IPS DF 19.7 (cell line): ENCODE measurements at regions not wholly inside any gene's neighbourhood (a gene's known extent, or its start where the extent isn't known, plus 50 kb on each side); places are given as distances from the start of the nearest gene placed in this dataset.

Experiments
- DNase-seq: peaks from one replicate; pipeline ENCODE4 v3.0.0-alpha.2; 2013; ENCODE audit warnings: low read depth, low spot score

DNA sequence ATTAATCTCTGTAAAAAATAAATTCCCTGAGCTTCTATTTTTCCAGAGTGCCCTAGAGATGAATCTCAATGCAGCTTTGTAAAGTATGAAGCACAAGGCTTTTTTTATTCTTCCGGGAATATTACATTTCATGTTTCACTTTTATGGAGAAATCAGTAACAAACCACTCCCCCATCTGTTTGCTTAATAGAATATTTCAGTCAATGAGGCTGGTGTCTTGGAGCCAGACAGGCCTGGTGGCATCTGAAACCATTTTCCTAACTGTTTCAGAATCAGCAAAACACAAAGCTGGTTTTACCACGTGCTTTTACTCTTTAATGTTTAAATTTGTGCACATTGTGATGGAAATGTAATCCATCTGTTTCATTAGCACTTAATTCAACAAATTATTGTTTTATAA lies 400.8 kb upstream of the HSF2 start:
- DNase-seq, result no peak

- DNase-seq, result no peak
These were observed 399.9 kb upstream of the HSF2 start for GRCh38 chr6:121999456-122000065.

DNA sequence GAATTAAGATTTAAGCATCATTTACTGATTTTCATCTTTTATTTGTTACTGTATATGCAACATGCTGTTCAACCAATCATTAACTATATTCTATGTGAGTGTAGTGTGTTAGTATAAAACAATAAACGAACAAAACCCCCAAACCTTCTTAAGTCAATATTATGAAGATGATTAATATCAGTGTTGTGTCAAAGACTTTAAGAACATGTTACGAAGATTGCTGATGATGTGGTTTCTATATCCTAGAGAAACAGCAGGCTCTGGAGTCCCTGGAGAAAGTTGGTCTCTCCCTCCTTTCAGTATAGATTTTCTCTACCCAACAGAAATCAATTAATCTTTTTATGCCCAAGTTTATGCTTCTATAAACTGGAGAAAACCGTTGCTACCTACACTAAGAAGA lies 393.8 kb upstream of the HSF2 start:
- no peak for DNase-seq

DNA sequence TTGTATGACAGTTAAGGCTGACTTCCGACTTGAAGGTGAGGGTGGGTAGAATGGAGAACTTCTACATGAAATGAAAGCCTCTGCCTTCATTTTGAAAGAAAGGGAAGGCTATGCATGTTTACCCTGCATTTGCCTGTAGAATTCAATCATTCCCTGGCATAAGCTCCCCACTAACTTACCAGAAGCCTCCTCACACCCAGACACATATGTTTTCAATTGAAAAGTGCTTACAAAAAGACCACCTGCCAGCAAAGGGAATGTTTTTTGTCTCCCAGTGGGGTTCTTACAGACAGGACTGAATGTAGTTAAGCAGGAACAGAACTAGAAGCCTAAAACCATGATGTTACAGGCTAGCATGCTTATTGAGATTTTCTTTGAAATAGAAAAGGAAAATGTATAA lies 392.1 kb upstream of the HSF2 start:
- DNase-seq, result peak; percentile 12

DNA sequence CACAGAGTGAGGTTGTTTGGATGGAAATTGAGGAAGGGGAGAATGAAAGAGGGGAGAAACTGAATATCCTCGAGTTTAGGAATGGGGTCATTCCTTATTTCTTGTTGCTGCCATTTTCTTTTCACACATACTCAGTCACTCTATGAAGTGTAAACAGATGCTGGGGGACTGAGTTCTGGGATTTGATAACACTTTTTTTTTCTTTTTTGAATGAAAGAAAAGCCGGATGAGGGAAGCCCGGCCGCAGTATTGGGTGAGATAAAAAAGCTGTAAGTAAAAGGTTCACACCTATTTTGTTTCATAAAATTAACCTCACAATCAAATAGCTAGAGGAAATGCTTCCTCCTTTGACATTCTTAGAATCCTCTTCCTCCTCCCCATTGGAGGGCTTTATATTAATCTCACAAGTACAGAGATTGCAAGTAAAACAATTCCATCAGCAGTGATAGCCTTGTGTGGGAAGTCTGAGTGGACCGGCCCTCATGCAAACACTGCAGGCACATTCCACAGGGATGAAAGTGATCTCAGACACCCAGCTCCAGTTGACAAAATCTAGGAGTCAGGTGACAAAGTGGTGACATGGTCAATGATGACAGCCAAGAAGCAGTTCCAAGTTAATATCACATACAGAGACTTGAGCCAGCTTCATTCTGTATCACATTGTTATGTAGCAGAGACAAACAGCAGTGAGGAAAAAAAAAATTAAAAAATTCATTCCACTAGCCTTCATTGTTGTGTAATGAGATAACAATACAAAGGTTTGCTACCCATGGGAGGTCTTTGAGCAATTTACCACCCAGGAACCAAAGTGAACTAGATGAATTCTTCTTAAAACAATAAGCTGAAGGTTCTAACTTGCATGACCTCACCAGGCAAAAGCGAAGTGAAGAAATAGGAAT lies 391.1 kb upstream of the HSF2 start:
- DNase-seq, result no peak

- DNase-seq, result no peak
These were observed 390.5 kb upstream of the HSF2 start for GRCh38 chr6:122009000-122009350.

GRCh38 chr6:122012578-122012977 lies 386.9 kb upstream of the HSF2 start:
- no peak for DNase-seq

GRCh38 chr6:122014961-122015360 lies 384.5 kb upstream of the HSF2 start:
- no peak for DNase-seq

DNA sequence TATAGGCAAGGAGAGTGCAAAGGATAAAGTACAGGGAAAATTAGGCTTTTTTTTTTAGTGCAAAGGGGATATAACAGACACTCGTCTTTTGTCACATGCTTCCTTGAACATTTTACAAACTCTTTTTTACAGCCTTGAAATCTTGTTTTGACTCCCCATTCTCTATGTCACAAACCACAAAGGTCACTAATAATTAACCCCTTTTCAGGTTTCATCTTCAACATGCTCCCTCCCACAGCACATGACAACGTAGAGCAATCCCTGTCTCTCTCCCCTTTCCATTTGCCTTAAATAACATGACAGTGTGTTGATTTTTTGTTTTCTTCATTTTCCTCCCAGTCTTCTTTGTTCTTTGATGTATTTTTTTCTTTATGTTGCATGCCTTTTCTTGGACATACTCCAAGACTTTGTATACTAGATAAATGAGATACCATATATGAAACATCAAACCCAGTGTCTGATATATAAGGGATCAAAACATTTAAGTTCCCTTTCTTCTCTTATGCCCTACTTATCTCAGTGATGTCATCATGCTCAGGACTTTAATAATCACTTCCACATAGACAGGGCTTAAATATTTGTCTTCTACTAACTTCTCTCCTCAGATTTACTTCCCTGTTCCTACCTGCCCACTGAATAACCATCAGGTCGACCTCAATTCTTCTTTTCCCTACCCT lies 378.7 kb upstream of the HSF2 start:
- no peak for DNase-seq

GRCh38 chr6:122025104-122025503 lies 374.3 kb upstream of the HSF2 start:
- DNase-seq, result no peak

DNA sequence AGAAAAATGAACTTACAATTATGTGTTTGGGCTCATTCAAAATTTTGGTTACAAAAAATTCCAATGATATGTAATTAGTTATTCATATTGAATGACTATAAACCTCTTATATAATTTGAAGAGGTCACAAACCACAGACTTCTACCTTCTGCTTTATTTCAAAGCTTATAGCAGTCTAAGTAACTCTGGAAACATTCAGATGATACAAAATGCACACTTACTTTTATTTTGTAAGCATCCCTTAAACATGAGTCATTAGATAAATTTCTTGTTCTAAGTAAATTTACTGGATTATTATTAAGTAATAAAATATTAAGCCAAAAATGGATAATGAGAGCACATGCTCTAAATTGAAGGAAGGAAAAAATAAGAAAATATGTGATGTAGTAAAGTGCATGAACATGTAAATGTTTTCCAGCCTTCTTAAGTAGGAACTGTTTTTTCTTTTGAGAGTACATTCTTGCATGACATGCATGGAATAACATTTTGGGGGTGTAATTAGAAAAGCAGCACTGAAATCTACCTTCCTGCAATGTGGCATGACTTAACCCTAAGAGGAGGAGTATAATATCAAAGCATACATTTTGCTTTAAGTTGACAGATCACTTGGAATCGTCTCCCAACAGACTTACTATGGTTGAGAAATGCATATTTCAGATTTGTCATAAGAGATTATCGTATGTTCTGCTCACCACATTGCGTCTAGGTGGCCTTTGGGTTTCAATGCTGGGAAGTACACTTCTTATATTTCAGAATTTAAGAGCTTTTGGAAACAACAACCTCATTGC lies 372.7 kb upstream of the HSF2 start:
- DNase-seq, result no peak

DNA sequence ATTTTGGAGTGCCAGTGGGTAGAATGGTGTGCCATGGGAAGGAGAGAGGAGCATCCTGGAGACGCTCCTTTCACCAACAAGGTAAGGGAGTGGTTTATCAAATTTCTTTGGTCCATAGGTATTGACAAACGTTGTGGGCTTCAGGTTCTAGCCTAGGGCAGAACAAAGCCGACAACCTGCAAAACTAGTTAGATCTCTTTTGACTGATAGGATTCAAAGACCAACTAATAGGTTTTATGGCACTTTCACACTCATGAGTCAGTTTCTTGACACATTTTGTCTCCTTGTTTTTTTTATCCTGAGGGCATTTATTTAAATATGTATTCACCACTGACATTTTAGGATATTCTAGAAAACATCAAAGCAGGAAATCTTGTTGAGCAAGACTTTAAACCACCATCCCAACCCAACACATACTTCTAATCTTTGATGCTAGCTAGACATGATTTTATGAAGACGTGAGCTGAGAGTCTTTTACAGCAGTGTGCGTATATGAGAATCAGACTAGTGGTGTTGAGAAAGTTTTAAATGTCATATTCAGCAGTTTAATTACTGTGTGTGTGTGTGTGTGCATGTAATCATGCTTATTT lies 370.4 kb upstream of the HSF2 start:
- no peak for DNase-seq

DNA sequence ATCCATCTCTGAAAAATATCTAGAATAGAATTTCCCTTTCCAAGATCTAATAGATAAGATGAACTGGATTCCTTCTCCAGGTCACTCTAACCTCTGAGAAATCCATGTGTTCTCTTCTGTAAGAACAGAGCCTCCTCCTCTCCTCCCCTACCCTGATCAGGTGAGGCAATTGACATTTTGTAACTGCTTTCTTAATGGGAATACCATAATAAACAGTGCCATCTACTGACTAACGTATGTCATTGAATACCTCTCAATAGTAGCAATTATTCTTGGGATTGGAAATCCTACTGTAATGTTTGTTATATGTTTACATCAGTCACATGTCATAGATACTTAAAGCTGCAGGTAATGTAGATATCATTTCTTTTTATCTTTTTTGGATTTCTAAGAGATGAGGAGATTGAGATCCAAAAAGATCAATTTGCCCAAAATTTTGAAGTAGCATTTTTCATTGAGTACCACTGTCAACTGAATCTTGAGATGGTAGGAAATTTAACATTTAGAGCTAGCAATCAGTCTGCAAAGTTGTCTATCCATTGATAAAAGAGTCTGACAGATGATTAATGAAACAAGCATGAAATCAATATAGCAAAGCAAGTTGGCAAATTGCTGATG lies 365.8 kb upstream of the HSF2 start:
- DNase-seq, result peak; percentile 45

GRCh38 chr6:122035173-122035572 lies 364.3 kb upstream of the HSF2 start:
- no peak for DNase-seq

GRCh38 chr6:122040261-122040660 lies 359.2 kb upstream of the HSF2 start:
- no peak for DNase-seq

DNA sequence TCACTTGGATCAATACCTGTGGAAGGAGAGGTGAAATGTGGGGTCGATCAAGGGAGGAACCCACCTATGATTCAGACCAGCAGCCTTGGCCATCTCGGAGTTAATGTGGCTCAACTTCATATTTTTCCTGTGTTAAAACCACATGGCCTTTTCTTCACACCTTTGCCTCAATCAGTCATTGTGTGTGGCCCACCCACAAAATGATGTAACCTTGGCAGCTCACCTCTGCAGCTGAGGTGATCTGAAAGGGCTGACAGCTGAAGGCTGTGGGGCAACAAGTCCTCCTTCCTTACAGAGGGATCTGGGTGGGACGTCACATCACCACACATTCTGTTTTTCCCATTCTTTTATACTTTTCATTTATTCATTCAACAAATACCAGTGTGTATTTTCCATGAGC lies 357.1 kb upstream of the HSF2 start:
- DNase-seq, result no peak

- DNase-seq, result no peak
These were observed 356.3 kb upstream of the HSF2 start for GRCh38 chr6:122042960-122043735.

DNA sequence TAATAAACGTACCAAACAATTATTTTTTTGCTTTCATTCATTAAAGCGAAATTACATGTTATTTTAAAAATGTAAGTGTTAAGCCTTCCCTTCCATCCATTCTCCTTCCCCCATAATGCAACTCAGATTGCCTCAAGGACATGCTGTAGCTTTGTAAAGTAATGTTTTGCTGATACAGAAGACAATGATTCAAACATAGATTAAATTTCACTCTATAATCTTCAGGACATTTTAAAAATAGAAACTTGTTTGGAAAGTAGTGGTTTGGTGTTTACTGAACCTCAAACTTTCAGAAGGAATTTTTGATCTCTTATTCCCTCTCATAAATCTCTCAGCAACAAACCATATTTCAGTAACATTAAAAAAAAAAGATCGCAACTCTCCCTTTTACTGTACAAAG lies 350.9 kb upstream of the HSF2 start:
- DNase-seq, result no peak

DNA sequence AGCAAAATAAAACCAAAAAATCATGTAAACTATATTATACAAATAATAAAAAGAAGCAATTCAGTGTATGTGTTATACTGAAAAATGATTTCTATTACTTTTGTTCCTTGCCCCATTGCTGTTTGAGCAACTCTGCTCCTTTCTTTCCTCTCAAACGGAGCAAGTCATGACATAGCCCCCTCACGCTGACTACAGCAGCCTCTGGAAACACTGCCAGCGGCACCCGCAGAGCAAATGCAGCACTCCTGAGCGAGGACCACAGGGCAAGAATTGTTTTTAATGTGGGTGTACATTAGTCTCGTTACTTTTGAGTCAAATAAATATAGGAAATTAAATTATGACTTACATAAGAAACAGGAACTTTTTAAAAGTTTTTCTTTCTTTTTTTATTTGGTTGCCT lies 350.1 kb upstream of the HSF2 start:
- DNase-seq, result no peak

- DNase-seq, result no peak
These were observed 349.2 kb upstream of the HSF2 start for GRCh38 chr6:122050242-122050755.
